Spinal cord (tissue), 9 donors: ENCODE measurements at regions not wholly inside any gene's neighbourhood (a gene's known extent, or its start where the extent isn't known, plus 50 kb on each side); places are given as distances from the start of the nearest gene placed in this dataset.

Experiments
- DNase-seq, 6 donors: peaks; one replicate each; pipeline versions ENCODE4 v3.0.0 to v3.0.0-alpha.2; 2013 to 2015; ENCODE audit warnings: low spot score in 6 of 6, low read depth in 4 of 6
- H3K27ac ChIP-seq: one replicate; pipeline ENCODE4 v1.5.1; 2013; ENCODE audit warnings: low read depth, low read length, control low read depth
- H3K27me3 ChIP-seq: one replicate; pipeline ENCODE4 v1.6.1; 2013; ENCODE audit warnings: low read length; ENCODE audit not compliant: control insufficient read depth, insufficient read depth
- H3K36me3 ChIP-seq: one replicate; pipeline ENCODE4 v1.6.1; 2013; ENCODE audit warnings: low read length; ENCODE audit not compliant: control insufficient read depth, insufficient read depth
- H3K4me1 ChIP-seq: one replicate; pipeline ENCODE4 v1.6.1; 2013; ENCODE audit warnings: low read length; ENCODE audit not compliant: control insufficient read depth, insufficient read depth
- H3K4me3 ChIP-seq: one replicate; pipeline ENCODE4 v1.5.1; 2013; ENCODE audit warnings: low read depth, low read length, control low read depth
- H3K9me3 ChIP-seq: one replicate; pipeline ENCODE4 v1.6.1; 2013; ENCODE audit warnings: low read length; ENCODE audit not compliant: control insufficient read depth, insufficient read depth
- WGBS: methylation state at CpG from one replicate; pipeline ENCODE4 v1.1.5; 2013; ENCODE audit warnings: missing lambda C conversion rate; ENCODE audit not compliant: insufficient coverage; 5-methylcytosine and 5-hydroxymethylcytosine counted together
- donor health status: healthy.

GRCh38 chr12:91565846-91566245 lies 383.2 kb upstream of the DCN start:
- Histone ChIP-seq H3K4me1 (no peaks in the 10 kb centered on the region), H3K9me3 (no peaks in the 10 kb centered on the region), H3K36me3 (no peaks in the 10 kb centered on the region), H3K27me3 (no peaks in the 10 kb centered on the region), H3K27ac (no peak overlapping the region), H3K4me3 (no peak overlapping the region)
- DNase-seq = no peak
- WGBS = no CpG with 5 or more reads among the region's 1 CpG

- DNase-seq = no peak
- no peak overlapping the region for H3K27ac ChIP-seq
- no CpG with 5 or more reads among the region's 4 CpGs for WGBS
Observed at GRCh38 chr12:91565246-91565645, 382.6 kb upstream of the DCN start.

GRCh38 chr12:91563011-91563765 lies 380.6 kb upstream of the DCN start:
- no peaks in the 10 kb centered on the region for H3K4me1 ChIP-seq
- H3K9me3 ChIP-seq = no peaks in the 10 kb centered on the region
- peak in 1 of 6 donors; percentile 81 for DNase-seq
- H3K4me3 ChIP-seq = no peak overlapping the region
- no peaks in the 10 kb centered on the region for H3K36me3 ChIP-seq
- H3K27me3 ChIP-seq = no peaks in the 10 kb centered on the region
- WGBS = no CpG with 5 or more reads among the region's 4 CpGs
- H3K27ac ChIP-seq = no peak overlapping the region

More at GRCh38 chr12:91565246-91565645, 382.6 kb upstream of the DCN start:
- no peaks in the 10 kb centered on the region for H3K27me3 ChIP-seq
- H3K36me3 ChIP-seq = no peaks in the 10 kb centered on the region
- H3K4me1 ChIP-seq = no peaks in the 10 kb centered on the region
- no peak overlapping the region for H3K4me3 ChIP-seq
- no peaks in the 10 kb centered on the region for H3K9me3 ChIP-seq

- Histone ChIP-seq H3K36me3 (no peaks in the 10 kb centered on the region), H3K9me3 (no peaks in the 10 kb centered on the region), H3K27ac (no peak overlapping the region), H3K4me3 (no peak overlapping the region), H3K27me3 (no peaks in the 10 kb centered on the region), H3K4me1 (no peaks in the 10 kb centered on the region)
- DNase-seq = no peak
- 71% methylated on average over 1 of the region's 1 CpG for WGBS
Observed at GRCh38 chr12:91562476-91562875, 379.9 kb upstream of the DCN start.

- H3K27ac ChIP-seq = no peak overlapping the region
- H3K9me3 ChIP-seq = no peaks in the 10 kb centered on the region
- DNase-seq = no peak
- H3K4me1 ChIP-seq = no peaks in the 10 kb centered on the region
- H3K36me3 ChIP-seq = no peaks in the 10 kb centered on the region
- WGBS = no CpG with 5 or more reads among the region's 2 CpGs
- no peak overlapping the region for H3K4me3 ChIP-seq
- no peaks in the 10 kb centered on the region for H3K27me3 ChIP-seq
Observed at GRCh38 chr12:91561958-91562325, 379.3 kb upstream of the DCN start.

GRCh38 chr12:91561301-91561957 lies 378.8 kb upstream of the DCN start:
- Histone ChIP-seq H3K9me3 (no peaks in the 10 kb centered on the region), H3K27ac (no peak overlapping the region), H3K27me3 (no peaks in the 10 kb centered on the region), H3K4me3 (no peak overlapping the region), H3K36me3 (no peaks in the 10 kb centered on the region), H3K4me1 (no peaks in the 10 kb centered on the region)
- 60% methylated on average over 1 of the region's 3 CpGs for WGBS
- no peak for DNase-seq

GRCh38 chr12:91556909-91557308 lies 374.3 kb upstream of the DCN start:
- Histone ChIP-seq H3K4me3 (no peak overlapping the region), H3K27me3 (no peaks in the 10 kb centered on the region), H3K9me3 (no peaks in the 10 kb centered on the region), H3K36me3 (no peaks in the 10 kb centered on the region), H3K27ac (no peak overlapping the region), H3K4me1 (no peaks in the 10 kb centered on the region)
- 100% methylated on average over 3 of the region's 4 CpGs for WGBS
- DNase-seq = no peak

- peak in 1 of 6 donors; percentile 38 for DNase-seq
- H3K36me3 ChIP-seq = no peaks in the 10 kb centered on the region
- no peaks in the 10 kb centered on the region for H3K4me1 ChIP-seq
- H3K4me3 ChIP-seq = no peak overlapping the region
- H3K9me3 ChIP-seq = no peaks in the 10 kb centered on the region
- WGBS = 82% methylated on average over 2 of the region's 7 CpGs
- H3K27ac ChIP-seq = no peak overlapping the region
- H3K27me3 ChIP-seq = no peaks in the 10 kb centered on the region
Observed at GRCh38 chr12:91555436-91556415, 373.1 kb upstream of the DCN start.

GRCh38 chr12:91551927-91552326 lies 369.3 kb upstream of the DCN start:
- Histone ChIP-seq H3K27me3 (no peaks in the 10 kb centered on the region), H3K36me3 (no peaks in the 10 kb centered on the region), H3K4me3 (no peak overlapping the region), H3K27ac (no peak overlapping the region), H3K9me3 (no peaks in the 10 kb centered on the region), H3K4me1 (no peaks in the 10 kb centered on the region)
- WGBS = 90% methylated on average over 7 of the region's 8 CpGs
- no peak for DNase-seq
